ENCODE measurements at regions not wholly inside any gene's neighbourhood (a gene's known extent, or its start where the extent isn't known, plus 50 kb on each side); places are given as distances from the start of the nearest gene placed in this dataset.

DNA sequence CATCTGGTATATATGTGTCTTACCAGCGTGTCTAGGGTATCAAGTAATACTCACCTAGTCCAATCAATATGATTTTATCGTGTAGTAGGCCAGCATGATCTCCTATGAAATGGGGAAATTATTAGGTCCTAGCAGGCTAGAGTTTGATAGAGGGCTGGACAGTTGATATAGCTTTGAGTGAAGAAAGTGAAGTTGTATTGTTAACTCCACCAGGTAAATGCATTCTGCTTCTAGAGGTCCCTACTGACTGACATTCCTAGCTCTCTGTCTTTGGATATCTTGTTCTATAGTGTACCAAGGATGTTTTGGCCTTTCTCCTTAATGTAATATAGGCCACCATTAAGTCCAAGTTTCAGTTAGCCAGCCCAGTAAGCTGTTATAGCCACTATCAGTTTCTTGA is 97.4 kb downstream of the EBNA1BP2 start:
- Histone ChIP-seq H3K79me2 (ENCODE audit: insufficient read depth, low read length) (no peaks in the 10 kb centered on the region), H3K4me1 (ENCODE audit: control insufficient read depth in 1 of 2, insufficient read depth in 2 of 2, low read length in 2 of 2) (peaks cover 6 to 38% of the 10 kb centered on the region in 2 experiments; a peak in 3 of 4 replicates), H3K36me3 (ENCODE audit: control insufficient read depth in 1 of 2, insufficient read depth in 2 of 2, low read length in 2 of 2) (no peaks in the 10 kb centered on the region), H3K9me2 (ENCODE audit: insufficient read depth) (no peaks in the 10 kb centered on the region), H3K9ac (ENCODE audit: low read length) (no peak overlapping the region), H3K27ac (ENCODE audit: low read depth, low read length) (no peak overlapping the region), H2AFZ (ENCODE audit: low read depth, low read length, poor library complexity, severe bottlenecking) (peak overlapping the region; percentile 67), H4K20me1 (ENCODE audit: insufficient read depth) (no peaks in the 10 kb centered on the region), H3K27me3 (ENCODE audit: insufficient read depth, low read length) (no peaks in the 10 kb centered on the region), H3K4me3 (replicated peaks in 1 of 2; ENCODE audit: low read depth in 1 of 2, low read length in 2 of 2) (no peak overlapping the region), H3K9me3 (ENCODE audit: control insufficient read depth in 1 of 2, insufficient read depth in 1 of 2, low read depth in 1 of 2, low read length in 2 of 2) (no peaks in the 10 kb centered on the region), H3K4me2 (ENCODE audit: low read length) (no peak overlapping the region)
- CTCF ChIA-PET = interaction anchor here (1.0 to 5.8 kb wide), 7 partner anchors 10 to 340 kb away, joined by 3 to 267 read pairs (median 25); partner anchors contain the start of genes C1orf210, C1orf50 and P3H1
- no peak for DNase-seq (ENCODE audit: low read depth, low spot score)
- ATAC-seq = no peak
- intact Hi-C loops (cut with micrococcal nuclease) = loop anchor here (10.0 kb wide), 1 partner anchor 500 kb away; no protein-coding TSS in a partner anchor
- POLR2A ChIA-PET = no interaction called here
- no TSS peak for BruUV-seq (replicated peaks)
- no peak for TF ChIP-seq SIN3A (IDR thresholded peaks at IDR 0.05; ENCODE audit: low read depth)
- TF ChIP-seq RAD21 (IDR thresholded peaks at IDR 0.05; ENCODE audit: low read depth) = no peak
- TF ChIP-seq, protein P1, sequence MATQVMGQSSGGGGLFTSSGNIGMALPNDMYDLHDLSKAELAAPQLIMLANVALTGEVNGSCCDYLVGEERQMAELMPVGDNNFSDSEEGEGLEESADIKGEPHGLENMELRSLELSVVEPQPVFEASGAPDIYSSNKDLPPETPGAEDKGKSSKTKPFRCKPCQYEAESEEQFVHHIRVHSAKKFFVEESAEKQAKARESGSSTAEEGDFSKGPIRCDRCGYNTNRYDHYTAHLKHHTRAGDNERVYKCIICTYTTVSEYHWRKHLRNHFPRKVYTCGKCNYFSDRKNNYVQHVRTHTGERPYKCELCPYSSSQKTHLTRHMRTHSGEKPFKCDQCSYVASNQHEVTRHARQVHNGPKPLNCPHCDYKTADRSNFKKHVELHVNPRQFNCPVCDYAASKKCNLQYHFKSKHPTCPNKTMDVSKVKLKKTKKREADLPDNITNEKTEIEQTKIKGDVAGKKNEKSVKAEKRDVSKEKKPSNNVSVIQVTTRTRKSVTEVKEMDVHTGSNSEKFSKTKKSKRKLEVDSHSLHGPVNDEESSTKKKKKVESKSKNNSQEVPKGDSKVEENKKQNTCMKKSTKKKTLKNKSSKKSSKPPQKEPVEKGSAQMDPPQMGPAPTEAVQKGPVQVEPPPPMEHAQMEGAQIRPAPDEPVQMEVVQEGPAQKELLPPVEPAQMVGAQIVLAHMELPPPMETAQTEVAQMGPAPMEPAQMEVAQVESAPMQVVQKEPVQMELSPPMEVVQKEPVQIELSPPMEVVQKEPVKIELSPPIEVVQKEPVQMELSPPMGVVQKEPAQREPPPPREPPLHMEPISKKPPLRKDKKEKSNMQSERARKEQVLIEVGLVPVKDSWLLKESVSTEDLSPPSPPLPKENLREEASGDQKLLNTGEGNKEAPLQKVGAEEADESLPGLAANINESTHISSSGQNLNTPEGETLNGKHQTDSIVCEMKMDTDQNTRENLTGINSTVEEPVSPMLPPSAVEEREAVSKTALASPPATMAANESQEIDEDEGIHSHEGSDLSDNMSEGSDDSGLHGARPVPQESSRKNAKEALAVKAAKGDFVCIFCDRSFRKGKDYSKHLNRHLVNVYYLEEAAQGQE (IDR thresholded peaks at IDR 0.05; ENCODE audit: low read depth) = no peak
- no peak for TF ChIP-seq CEBPB (IDR thresholded peaks at IDR 0.05; ENCODE audit: low read depth)
- TF ChIP-seq POLR2AphosphoS5 (IDR thresholded peaks at IDR 0.05; ENCODE audit: low read depth, low read length) = no peak
- TF ChIP-seq FOSL1 (IDR thresholded peaks at IDR 0.05; ENCODE audit: low read depth) = no peak
- TF ChIP-seq ZFX (IDR thresholded peaks at IDR 0.05) = no peak
- TF ChIP-seq CBX3 (IDR thresholded peaks at IDR 0.05; ENCODE audit: low read depth) = no peak
- no peak for TF ChIP-seq ZNF274 (IDR thresholded peaks at IDR 0.05; ENCODE audit: low read depth, low read length)
- TF ChIP-seq, protein P2, sequence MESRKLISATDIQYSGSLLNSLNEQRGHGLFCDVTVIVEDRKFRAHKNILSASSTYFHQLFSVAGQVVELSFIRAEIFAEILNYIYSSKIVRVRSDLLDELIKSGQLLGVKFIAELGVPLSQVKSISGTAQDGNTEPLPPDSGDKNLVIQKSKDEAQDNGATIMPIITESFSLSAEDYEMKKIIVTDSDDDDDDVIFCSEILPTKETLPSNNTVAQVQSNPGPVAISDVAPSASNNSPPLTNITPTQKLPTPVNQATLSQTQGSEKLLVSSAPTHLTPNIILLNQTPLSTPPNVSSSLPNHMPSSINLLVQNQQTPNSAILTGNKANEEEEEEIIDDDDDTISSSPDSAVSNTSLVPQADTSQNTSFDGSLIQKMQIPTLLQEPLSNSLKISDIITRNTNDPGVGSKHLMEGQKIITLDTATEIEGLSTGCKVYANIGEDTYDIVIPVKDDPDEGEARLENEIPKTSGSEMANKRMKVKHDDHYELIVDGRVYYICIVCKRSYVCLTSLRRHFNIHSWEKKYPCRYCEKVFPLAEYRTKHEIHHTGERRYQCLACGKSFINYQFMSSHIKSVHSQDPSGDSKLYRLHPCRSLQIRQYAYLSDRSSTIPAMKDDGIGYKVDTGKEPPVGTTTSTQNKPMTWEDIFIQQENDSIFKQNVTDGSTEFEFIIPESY (IDR thresholded peaks at IDR 0.05; ENCODE audit: extremely low read depth, insufficient replicate concordance, low read length) = no peak
- TF ChIP-seq, protein P3, sequence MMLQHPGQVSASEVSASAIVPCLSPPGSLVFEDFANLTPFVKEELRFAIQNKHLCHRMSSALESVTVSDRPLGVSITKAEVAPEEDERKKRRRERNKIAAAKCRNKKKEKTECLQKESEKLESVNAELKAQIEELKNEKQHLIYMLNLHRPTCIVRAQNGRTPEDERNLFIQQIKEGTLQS (IDR thresholded peaks at IDR 0.05) = no peak
- no peak for TF ChIP-seq SRF (IDR thresholded peaks at IDR 0.05; ENCODE audit: low read depth)
- TF ChIP-seq EZH2phosphoT487 (IDR thresholded peaks at IDR 0.05; ENCODE audit: borderline replicate concordance) = no peak
- TF ChIP-seq EGR1 (IDR thresholded peaks at IDR 0.05; ENCODE audit: low read depth) = no peak
- no peak for TF ChIP-seq EZH2 (IDR thresholded peaks at IDR 0.05)
- no peak for TF ChIP-seq MAX (IDR thresholded peaks at IDR 0.05)
- no peak; the same call in 1 of the 2 replicates for TF ChIP-seq JUND (IDR thresholded peaks at IDR 0.05)
- no peak for TF ChIP-seq TCF7L2 (IDR thresholded peaks at IDR 0.05; ENCODE audit: borderline replicate concordance, extremely low read depth, insufficient read depth, insufficient read length)
- RAD21 ChIA-PET (ENCODE audit: low non-redundant PET in 1 of 2, low total read pairs in 2 of 2, uncharacterized antibody in 2 of 2, unreplicated experiment in 2 of 2) = interaction anchor here (3.7 to 4.0 kb wide), 3 partner anchors 152 to 161 kb away, joined by 43 to 86 read pairs (median 72); no protein-coding TSS in a partner anchor

Data from HCT116 (cell line).